Urinary bladder (tissue), 3 donors: ENCODE measurements at regions not wholly inside any gene's neighbourhood (a gene's known extent, or its start where the extent isn't known, plus 50 kb on each side); places are given as distances from the start of the nearest gene placed in this dataset.
"Not testable (repeated sequence)": the region's sequence is repeated elsewhere in the genome, so short reads cannot be mapped to it uniquely, and the experiment has no call there.

Experiments used
- DNase-seq: peaks from one replicate; pipeline ENCODE4 v3.0.0-alpha.2; 2015; ENCODE audit errors: extremely low spot score
- H3K27ac ChIP-seq: one replicate; pipeline ENCODE4 v1.5.1; 2013; ENCODE audit warnings: low read depth, mild to moderate bottlenecking, moderate library complexity
- H3K36me3 ChIP-seq: one replicate; pipeline ENCODE4 v1.6.1; 2013; ENCODE audit warnings: mild to moderate bottlenecking, moderate library complexity; ENCODE audit not compliant: insufficient read depth
- H3K4me1 ChIP-seq: one replicate; pipeline ENCODE4 v1.6.1; 2013; ENCODE audit warnings: mild to moderate bottlenecking, moderate library complexity; ENCODE audit not compliant: insufficient read depth
- H3K4me3 ChIP-seq: one replicate; pipeline ENCODE4 v1.5.1; 2013; ENCODE audit warnings: low read depth, low read length
- WGBS: extraction: QIAGEN DNeasy Blood & Tissue Kit; methylation state at CpG from one replicate; pipeline ENCODE4 v1.1.7; 2013; 5-methylcytosine and 5-hydroxymethylcytosine counted together
- donor health status: healthy with polysubstance abuse.
- donor health status: healthy.

DNA sequence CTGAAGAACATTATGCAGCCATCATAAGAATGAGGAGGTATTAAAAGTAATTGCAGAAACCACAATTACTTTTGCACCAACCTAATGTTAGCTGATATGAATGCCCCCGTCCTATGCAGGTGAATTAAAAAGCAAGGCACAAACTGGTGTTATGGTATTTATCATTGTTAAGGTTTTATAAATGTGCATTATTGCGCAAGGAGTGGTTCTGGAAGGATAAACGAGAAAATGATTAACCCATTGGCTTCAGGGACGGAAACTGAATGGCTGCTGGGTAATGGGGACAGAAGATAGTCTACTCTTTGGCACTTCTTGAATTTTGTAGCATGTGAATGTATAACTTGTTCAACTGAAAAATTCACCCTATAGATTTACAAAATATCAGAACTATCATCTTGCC is 148.6 kb upstream of the SALL4 start:
- H3K36me3 ChIP-seq = no peaks in the 10 kb centered on the region
- no peak overlapping the region for H3K27ac ChIP-seq
- no peaks in the 10 kb centered on the region for H3K4me1 ChIP-seq
- no peak overlapping the region for H3K4me3 ChIP-seq
- 77% methylated on average over 4 of the region's 4 CpGs for WGBS
- no peak for DNase-seq

DNA sequence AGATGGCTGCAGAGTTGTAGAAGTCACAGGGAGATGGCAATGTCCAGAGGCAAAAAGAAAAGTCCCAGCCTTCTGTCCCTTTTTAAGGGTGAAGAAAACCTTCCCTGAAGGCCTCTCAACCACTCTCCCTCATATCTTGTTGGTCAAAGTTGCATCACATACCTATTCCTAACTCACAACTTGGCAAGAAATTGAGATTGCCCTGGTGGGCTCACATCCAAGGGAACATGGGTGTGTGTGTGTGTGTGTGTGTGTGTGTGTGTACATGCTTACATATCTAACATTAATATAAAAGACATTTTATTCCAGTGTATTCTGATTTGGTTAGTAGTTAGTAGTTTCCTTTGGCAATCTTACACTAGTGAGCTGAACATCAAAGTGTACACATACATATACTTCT is 144.3 kb upstream of the SALL4 start:
- no peak for DNase-seq
- Histone ChIP-seq H3K36me3 (no peaks in the 10 kb centered on the region), H3K27ac (no peak overlapping the region), H3K4me1 (no peaks in the 10 kb centered on the region), H3K4me3 (no peak overlapping the region)

DNA sequence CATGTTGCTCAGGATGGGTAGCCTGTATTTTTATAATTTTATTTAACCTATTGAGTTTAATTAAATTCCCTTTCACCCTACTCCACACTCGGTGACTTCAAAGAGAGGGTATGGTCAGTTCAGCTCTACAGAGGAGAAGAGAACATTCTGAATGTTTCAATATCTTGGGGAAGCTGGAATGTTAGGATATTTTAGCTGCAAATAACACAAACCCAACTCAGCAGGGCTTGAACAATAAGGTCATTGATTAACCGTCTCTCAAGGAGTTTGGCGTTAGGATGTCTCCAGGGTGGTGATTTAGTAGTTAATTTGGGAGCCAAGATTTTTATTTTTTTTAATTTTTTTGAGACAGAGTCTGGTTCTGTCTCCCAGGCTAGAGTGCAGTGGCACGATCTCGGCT is 143.6 kb upstream of the SALL4 start:
- no peaks in the 10 kb centered on the region for H3K36me3 ChIP-seq
- no peak overlapping the region for H3K27ac ChIP-seq
- WGBS = 88% methylated on average over 5 of the region's 5 CpGs
- no peaks in the 10 kb centered on the region for H3K4me1 ChIP-seq
- no peak overlapping the region for H3K4me3 ChIP-seq
- DNase-seq = no peak

DNA sequence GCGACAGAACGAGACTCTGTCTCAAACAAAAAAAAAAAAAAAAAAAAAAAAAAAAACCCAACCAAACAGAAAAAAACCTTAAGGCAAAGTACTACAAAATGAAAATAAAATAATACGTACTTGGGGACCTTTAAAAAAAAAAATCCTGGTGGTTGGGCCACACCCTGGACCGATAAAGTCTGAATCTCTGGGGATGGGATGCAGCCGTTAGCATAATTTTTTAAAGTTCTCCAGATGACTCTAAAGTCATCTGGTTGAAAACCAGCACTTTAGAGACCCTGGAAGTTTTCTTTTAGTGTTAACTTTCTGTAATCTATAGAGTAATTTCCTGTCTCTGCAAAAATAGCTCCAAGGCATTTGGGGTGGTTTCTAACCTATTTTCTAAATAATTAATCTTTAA is 142.9 kb upstream of the SALL4 start:
- Histone ChIP-seq H3K36me3 (no peaks in the 10 kb centered on the region), H3K4me1 (no peaks in the 10 kb centered on the region), H3K4me3 (no peak overlapping the region), H3K27ac (no peak overlapping the region)
- no peak for DNase-seq
- 59% methylated on average over 5 of the region's 5 CpGs for WGBS

DNA sequence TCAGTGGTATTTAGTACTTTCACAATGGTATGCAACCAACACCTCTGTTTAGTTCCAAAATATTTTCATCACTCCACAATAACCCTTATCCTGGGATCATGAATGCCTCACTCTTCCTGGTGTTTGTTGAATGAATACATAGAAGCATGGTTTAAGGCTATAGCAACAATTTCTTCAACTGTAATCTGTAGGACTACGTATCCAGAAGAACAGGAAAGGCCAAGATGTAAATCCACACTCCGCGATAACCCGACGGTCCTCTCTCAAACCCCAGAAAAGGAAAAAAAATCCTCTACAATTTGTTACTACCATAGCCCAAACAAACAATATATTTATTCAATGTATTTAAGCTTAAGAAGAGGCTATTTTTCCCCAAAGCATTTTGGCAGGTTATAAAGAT is 141.4 kb upstream of the SALL4 start:
- Histone ChIP-seq H3K27ac (no peak overlapping the region), H3K4me3 (no peak overlapping the region), H3K4me1 (no peaks in the 10 kb centered on the region), H3K36me3 (no peaks in the 10 kb centered on the region)
- WGBS = 86% methylated on average over 5 of the region's 5 CpGs
- DNase-seq = no peak

GRCh38 chr20:51943326-51943725 is 141.0 kb upstream of the SALL4 start:
- H3K36me3 ChIP-seq, H3K4me3 ChIP-seq, DNase-seq, H3K27ac ChIP-seq, H3K4me1 ChIP-seq: not testable (repeated sequence)
- 90% methylated on average over 6 of the region's 6 CpGs for whole genome bisulfite sequencing

GRCh38 chr20:51941503-51941902 is 139.2 kb upstream of the SALL4 start:
- no peaks in the 10 kb centered on the region for H3K4me1 ChIP-seq
- no peak overlapping the region for H3K4me3 ChIP-seq
- DNase-seq = no peak
- 91% methylated on average over 6 of the region's 6 CpGs for WGBS
- H3K27ac ChIP-seq = no peak overlapping the region
- no peaks in the 10 kb centered on the region for H3K36me3 ChIP-seq

- 84% methylated on average over 6 of the region's 6 CpGs for WGBS
- no peak for DNase-seq
- no peaks in the 10 kb centered on the region for H3K36me3 ChIP-seq
- H3K4me3 ChIP-seq = no peak overlapping the region
- H3K27ac ChIP-seq = no peak overlapping the region
- no peaks in the 10 kb centered on the region for H3K4me1 ChIP-seq
Observed at GRCh38 chr20:51939259-51939585, 136.9 kb upstream of the SALL4 start.

GRCh38 chr20:51938559-51939258 is 136.4 kb upstream of the SALL4 start:
- no peaks in the 10 kb centered on the region for H3K4me1 ChIP-seq
- no peak overlapping the region for H3K27ac ChIP-seq
- no peak overlapping the region for H3K4me3 ChIP-seq
- H3K36me3 ChIP-seq = no peaks in the 10 kb centered on the region
- WGBS = 65% methylated on average over 5 of the region's 5 CpGs
- DNase-seq = no peak

GRCh38 chr20:51937779-51938178 is 135.5 kb upstream of the SALL4 start:
- Histone ChIP-seq H3K4me1 (no peaks in the 10 kb centered on the region), H3K4me3 (no peak overlapping the region), H3K36me3 (no peaks in the 10 kb centered on the region), H3K27ac (no peak overlapping the region)
- WGBS = 92% methylated on average over 8 of the region's 8 CpGs
- no peak for DNase-seq

GRCh38 chr20:51936377-51936776 is 134.1 kb upstream of the SALL4 start:
- WGBS = 91% methylated on average over 2 of the region's 2 CpGs
- H3K4me1 ChIP-seq = no peaks in the 10 kb centered on the region
- no peak overlapping the region for H3K27ac ChIP-seq
- H3K4me3 ChIP-seq = no peak overlapping the region
- no peak for DNase-seq
- no peaks in the 10 kb centered on the region for H3K36me3 ChIP-seq

- no peaks in the 10 kb centered on the region for H3K4me1 ChIP-seq
- DNase-seq = no peak
- WGBS = 49% methylated on average over 4 of the region's 4 CpGs
- H3K36me3 ChIP-seq = no peaks in the 10 kb centered on the region
- H3K27ac ChIP-seq = no peak overlapping the region
- H3K4me3 ChIP-seq = no peak overlapping the region
Observed at GRCh38 chr20:51935003-51935358, 132.7 kb upstream of the SALL4 start.

DNA sequence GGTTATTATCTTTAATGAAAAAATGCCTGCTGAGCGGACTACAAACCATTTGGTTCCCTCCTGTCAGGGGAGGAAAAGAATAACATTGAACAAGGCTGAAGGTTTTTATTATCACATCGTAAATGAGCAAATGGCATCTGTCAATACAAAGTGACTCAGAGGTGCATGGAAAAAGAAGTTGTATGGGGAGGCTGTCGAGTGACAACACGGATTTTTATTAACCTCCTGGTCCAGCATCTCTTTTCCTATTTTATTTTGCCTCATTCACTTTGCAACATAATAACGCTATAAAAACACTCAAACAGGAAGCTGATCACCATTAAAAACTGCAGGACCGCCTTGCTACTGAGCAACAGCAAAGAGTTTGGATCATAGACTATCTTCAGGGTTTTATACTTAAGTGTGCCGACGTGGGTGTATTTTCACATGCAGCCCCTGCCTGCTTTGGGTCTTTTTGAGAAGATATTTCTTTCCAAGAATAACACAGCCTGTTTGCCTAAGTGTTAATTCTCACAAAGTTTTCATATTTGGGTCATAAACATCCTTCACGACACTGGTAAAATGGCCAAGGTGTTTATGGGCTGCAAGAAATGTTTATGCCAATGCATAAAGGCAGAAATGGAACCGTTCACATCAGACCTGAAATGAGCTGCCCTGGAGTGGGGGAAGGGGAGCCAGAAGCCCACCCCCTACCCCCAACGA is 132.1 kb upstream of the SALL4 start:
- Histone ChIP-seq H3K27ac (no peak overlapping the region), H3K4me1 (no peaks in the 10 kb centered on the region), H3K4me3 (no peak overlapping the region), H3K36me3 (no peaks in the 10 kb centered on the region)
- 20% methylated on average over 11 of the region's 11 CpGs for WGBS
- DNase-seq = no peak

- DNase-seq = no peak
- Histone ChIP-seq H3K27ac (no peak overlapping the region), H3K4me3 (no peak overlapping the region), H3K4me1 (no peaks in the 10 kb centered on the region), H3K36me3 (no peaks in the 10 kb centered on the region)
- 53% methylated on average over 7 of the region's 7 CpGs for WGBS
Observed at GRCh38 chr20:51931371-51931781, 129.1 kb upstream of the SALL4 start.

- Histone ChIP-seq H3K27ac (no peak overlapping the region), H3K4me3 (no peak overlapping the region), H3K4me1 (no peaks in the 10 kb centered on the region), H3K36me3 (no peaks in the 10 kb centered on the region)
- 46% methylated on average over 3 of the region's 3 CpGs for WGBS
- DNase-seq = no peak
Observed at GRCh38 chr20:51930775-51931174, 128.5 kb upstream of the SALL4 start.
